GM12878 (cell line): ENCODE measurements at regions not wholly inside any gene's neighbourhood (a gene's known extent, or its start where the extent isn't known, plus 50 kb on each side); places are given as distances from the start of the nearest gene placed in this dataset.

Source experiments
- ATF2 ChIP-seq: IDR thresholded peaks from 2 replicates; pipeline ENCODE4 v1.6.1; 2012; ENCODE audit warnings: low read length, inconsistent platforms
- NRF1 ChIP-seq: conservative IDR thresholded peaks from 2 replicates; pipeline ENCODE4 v1.6.1; 2011; ENCODE audit warnings: mild to moderate bottlenecking, low read depth, low read length, improper control_type of control experiment
- POLR2A ChIP-seq: IDR thresholded peaks from 2 replicates; pipeline ENCODE4 v1.6.1; 2011; ENCODE audit warnings: low read depth, mild to moderate bottlenecking, low read length
- POLR2AphosphoS5 ChIP-seq: IDR thresholded peaks from 2 replicates; pipeline ENCODE4 v1.6.1; 2011; ENCODE audit warnings: mild to moderate bottlenecking, low read length, inconsistent platforms
- SIN3A ChIP-seq: IDR thresholded peaks from 2 replicates; pipeline ENCODE4 v1.6.1; 2012; ENCODE audit warnings: low read depth, low read length, improper control_type of control experiment
- ZBTB33 ChIP-seq: fragments of 450-650 bp; IDR thresholded peaks from 2 replicates; pipeline ENCODE4 v1.6.1; 2017; ENCODE audit warnings: mild to moderate bottlenecking
- ZNF384 ChIP-seq: IDR thresholded peaks from 2 replicates; pipeline ENCODE4 v1.6.1; 2012; ENCODE audit warnings: low read depth, mild to moderate bottlenecking, low read length, improper control_type of control experiment, borderline replicate concordance
- TF ChIP-seq, protein P1 (sequence below): IDR thresholded peaks from 2 replicates; pipeline ENCODE4 v1.6.1; 2012; ENCODE audit warnings: low read depth, low read length, improper control_type of control experiment
- TF ChIP-seq, protein P2 (sequence below), 3 experiments: IDR thresholded peaks in 2 of 3; conservative IDR thresholded peaks in 1 of 3; 2 replicates each; pipeline ENCODE4 v1.5.1; 2011; ENCODE audit warnings: low read depth in 3 of 3, low read length in 3 of 3, mild to moderate bottlenecking in 3 of 3, control low read depth in 2 of 3, moderate library complexity in 2 of 3, inconsistent platforms in 1 of 3, mixed read lengths in 1 of 3; ENCODE audit not compliant: control insufficient read depth in 2 of 3, insufficient read depth in 1 of 3; ENCODE audit errors: extremely low read depth in 1 of 3

DNA sequence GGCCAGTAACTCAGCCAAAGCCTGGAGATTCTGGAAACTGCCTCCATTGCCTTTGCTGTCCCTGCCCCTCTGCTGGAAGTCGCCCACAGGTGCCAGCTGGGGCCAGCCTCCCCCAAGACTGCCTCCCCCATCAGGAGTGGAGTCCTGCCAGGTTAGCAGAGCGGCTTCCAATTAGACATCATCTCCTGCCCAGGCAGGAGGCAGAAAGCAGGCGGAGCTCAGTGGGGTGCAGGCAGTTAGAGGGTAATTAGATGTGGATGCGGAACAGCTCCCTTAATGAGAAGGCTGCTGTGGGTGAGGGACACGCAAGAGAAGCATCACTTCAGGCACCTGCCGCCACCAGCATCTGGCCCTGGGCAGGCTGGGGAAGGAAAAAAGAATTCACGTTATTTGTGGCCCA is 90.9 kb upstream of the TP53I11 start:
- no peak for TF ChIP-seq SIN3A
- TF ChIP-seq ZNF384: no peak
- TF ChIP-seq, protein P1, sequence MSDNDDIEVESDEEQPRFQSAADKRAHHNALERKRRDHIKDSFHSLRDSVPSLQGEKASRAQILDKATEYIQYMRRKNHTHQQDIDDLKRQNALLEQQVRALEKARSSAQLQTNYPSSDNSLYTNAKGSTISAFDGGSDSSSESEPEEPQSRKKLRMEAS: no peak
- no peak for TF ChIP-seq POLR2AphosphoS5
- TF ChIP-seq ATF2: no peak
- TF ChIP-seq, protein P2, sequence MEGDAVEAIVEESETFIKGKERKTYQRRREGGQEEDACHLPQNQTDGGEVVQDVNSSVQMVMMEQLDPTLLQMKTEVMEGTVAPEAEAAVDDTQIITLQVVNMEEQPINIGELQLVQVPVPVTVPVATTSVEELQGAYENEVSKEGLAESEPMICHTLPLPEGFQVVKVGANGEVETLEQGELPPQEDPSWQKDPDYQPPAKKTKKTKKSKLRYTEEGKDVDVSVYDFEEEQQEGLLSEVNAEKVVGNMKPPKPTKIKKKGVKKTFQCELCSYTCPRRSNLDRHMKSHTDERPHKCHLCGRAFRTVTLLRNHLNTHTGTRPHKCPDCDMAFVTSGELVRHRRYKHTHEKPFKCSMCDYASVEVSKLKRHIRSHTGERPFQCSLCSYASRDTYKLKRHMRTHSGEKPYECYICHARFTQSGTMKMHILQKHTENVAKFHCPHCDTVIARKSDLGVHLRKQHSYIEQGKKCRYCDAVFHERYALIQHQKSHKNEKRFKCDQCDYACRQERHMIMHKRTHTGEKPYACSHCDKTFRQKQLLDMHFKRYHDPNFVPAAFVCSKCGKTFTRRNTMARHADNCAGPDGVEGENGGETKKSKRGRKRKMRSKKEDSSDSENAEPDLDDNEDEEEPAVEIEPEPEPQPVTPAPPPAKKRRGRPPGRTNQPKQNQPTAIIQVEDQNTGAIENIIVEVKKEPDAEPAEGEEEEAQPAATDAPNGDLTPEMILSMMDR (IDR thresholded peaks at IDR 0.05 in 2 of 3, conservative IDR thresholded peaks at IDR 0.05 in 1 of 3; ENCODE audit: control insufficient read depth in 2 of 3, extremely low read depth in 1 of 3, insufficient read depth in 1 of 3, low read depth in 3 of 3, low read length in 3 of 3): no peak
- TF ChIP-seq POLR2A: no peak
- TF ChIP-seq ZBTB33: no peak
- TF ChIP-seq NRF1: no peak
